Stimulated activated CD8-positive, alpha-beta memory T cell treated with anti-CD3 and anti-CD28 coated beads, Interleukin-4, amount 100 ng/mL, for 24 hours (primary cell): ENCODE measurements at regions not wholly inside any gene's neighbourhood (a gene's known extent, or its start where the extent isn't known, plus 50 kb on each side); places are given as distances from the start of the nearest gene placed in this dataset.

Source experiments
- DNase-seq: peaks from one replicate; pipeline ENCODE4 v3.0.0-alpha.2; 2020; ENCODE audit warnings: low read depth

DNA sequence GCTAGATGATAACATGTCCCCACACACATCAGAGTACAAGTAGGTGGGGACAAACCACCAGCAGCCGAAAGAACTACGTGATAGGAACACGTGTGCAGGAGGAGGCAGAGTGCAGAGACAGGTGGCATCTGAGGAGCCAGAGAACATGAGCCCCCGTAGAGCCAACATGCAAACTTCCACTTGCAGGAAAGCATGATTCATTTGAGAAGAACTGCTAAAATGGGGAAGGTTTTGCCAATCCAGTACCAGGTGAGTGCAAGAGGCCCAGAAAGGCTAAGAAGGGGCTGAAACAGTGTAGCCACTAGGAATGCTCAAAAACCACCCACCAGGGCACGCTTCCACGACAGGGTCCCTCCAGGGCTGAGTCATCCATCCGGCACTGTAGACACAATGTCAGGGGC lies 149.8 kb upstream of the TENM3 start:
- no peak for DNase-seq

DNA sequence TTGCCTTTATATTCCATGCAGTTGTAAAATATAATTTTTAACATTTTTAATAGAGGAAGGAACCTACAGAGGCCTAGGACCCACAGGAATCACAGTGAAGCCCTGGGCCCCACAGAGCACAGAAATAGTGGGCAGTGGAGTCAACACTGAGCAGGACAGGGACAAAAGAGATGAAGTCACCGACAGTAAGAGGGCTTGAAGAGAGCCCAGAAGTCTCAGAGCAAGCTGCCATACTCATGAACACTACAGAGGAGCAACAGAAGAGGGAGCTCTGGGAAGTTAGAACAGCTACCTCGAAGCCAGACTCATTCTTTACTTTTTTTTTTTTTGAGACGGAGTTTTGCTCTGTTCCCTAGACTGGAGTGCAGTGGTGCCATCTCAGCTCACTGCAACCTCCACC lies 149.3 kb upstream of the TENM3 start:
- no peak for DNase-seq

DNA sequence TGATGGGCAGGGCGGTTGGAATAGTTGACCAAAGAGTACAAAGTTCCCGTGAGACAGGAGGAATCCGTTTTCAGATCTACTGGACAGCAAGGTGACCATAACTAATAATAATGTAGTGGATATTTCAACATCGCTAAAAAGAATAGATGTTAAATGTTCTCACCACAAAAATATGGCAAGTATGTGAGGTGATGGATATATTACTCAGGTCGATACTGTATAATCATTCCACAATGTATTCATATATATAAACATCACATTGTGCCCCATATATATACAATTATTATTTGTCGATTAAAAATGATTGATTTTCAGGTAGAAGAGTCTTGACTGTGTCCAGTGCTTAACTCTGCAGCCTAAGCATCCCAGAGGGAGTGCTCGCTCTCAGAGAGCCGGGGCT lies 141.6 kb upstream of the TENM3 start:
- DNase-seq = no peak

DNA sequence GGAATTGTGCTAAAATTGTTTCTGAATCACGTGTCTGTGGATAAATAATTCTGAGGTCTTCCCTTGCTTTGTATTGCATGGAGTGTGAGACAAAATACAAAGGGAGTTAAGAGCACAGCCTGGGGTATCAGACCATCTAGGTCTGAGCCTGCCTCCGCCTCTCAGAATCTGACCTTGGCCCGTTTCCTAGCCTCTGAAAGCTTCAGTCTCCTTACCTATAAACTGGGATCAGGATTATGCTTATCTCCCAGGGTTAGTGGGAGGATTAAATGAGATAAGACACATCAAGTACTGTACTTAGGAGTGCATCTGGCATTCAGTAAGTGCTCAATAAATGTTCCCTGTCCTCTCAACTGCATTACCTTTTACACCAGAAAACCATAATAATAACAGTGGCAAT lies 140.6 kb upstream of the TENM3 start:
- no peak for DNase-seq

DNA sequence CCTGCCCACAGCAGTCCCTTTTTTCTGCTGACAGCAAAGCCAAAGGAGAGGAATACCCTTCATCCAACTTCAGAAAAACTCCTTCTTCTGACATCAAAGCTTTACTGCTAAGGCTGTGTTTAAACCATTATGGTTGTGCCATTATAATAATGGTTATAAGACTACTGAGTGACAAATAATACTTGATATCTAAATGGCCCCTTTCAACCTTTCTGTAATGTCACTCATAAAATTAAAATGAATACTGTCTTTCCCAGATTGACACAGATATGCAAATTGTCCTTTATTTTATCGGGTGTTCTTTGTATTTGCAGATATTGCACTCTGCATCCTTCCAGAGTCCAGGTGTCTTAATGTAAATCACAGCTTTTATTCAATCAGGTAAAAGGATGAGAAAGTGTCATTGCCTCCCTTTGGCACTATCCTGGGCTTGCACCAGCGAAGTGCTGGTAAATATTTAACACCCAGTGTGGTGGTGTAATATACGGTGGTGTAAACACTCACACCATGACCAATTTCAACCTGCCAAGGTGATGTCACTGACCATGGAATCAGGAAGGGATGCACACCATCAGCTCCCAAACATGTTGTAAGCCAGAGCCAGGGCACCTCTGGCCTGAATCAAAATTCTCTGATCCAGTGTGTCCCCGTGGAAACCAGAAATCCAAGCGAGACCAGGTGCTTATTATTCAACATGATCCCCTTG lies 139.4 kb upstream of the TENM3 start:
- DNase-seq = no peak

DNA sequence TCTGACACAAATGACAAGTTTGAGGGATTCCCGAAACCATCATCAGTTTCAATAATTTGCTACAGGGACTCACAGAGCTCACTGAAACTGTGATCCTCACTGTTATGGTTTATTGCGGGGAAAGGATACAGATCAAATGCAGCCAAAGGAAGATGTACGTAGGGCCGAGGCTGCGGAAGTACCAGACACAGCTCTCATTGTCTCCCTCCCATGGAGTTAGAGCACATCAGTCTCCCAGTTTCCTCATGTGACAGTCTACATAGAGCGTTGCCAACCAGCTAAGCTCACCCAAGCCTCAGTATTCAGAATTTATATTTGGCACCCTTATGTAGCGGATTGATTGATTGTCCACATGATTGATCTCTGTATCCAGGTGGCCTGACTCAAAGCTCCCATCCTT lies 137.8 kb upstream of the TENM3 start:
- no peak for DNase-seq

DNA sequence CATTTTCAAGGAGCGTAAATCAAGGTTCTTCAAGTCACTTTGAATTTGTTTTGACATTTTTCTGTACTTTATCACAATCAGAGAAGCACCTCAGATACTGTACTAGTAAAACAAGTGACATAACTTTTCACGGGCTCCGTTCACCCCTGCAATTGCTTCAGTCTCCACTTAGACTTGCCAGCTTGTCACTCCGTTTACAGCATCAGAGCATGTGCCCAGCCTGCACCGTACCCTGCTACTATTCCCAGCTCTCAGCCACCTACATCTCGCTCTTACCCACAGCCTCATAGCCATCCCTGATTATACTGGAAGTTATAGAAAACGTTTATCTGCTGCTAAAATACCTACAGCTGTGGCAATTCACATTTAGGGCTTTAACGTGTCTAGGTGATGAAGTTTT lies 135.3 kb upstream of the TENM3 start:
- DNase-seq = no peak

DNA sequence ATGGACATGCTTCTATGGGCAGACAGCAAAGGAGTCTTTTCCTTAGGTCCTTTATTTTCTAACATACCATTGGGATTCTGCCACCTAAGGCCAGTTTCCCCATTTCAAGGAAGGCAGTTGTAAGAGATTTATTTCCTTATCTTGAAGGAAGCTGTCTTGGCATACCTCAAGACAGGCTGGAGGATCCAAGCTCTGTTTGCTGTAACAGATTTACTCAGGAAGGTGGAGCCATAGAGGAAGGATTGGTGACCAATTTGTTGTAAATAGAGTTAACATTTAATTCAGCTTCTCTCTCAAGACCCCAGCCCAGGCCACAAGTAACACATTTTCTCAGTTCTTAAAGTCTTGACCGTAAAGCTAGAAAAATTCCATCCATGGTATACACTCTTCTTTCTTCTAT lies 131.6 kb upstream of the TENM3 start:
- no peak for DNase-seq

DNA sequence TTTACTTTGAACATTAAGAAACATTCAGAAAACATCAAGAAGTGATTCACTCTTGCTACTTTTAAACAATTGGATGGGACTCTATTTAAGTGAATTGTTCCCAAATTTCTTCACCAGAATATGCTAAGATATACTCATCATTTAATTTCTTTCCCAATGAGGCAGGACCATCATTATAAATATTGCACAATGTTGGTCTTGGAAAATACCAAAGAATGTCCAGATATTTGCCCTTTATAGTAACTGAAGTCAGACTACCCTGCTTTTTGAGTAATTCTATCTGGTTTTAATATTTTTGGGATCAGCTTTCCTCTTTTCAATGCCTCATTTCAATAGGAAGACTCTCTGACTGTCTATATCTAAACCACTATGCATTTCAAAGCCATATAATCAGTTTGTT lies 129.4 kb upstream of the TENM3 start:
- no peak for DNase-seq

DNA sequence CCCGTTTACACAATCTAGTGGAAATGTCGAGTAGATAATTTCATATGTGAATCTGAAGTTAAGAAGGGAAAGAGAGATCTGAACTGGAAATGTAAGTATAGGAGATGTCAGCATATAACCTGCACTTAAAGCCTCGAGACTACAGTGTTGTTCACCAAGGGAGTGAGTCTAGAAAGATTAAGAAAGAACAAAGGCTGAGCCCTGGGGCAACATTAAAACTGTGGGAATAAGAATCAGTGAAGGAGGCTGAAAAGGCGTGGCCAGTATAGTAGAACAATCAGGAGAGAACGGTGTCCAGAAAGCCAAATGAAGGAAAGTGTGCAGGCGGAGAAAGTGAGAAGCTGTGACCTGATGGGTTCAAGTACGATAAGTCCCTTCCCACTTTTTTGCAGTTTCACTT lies 118.8 kb upstream of the TENM3 start:
- no peak for DNase-seq

DNA sequence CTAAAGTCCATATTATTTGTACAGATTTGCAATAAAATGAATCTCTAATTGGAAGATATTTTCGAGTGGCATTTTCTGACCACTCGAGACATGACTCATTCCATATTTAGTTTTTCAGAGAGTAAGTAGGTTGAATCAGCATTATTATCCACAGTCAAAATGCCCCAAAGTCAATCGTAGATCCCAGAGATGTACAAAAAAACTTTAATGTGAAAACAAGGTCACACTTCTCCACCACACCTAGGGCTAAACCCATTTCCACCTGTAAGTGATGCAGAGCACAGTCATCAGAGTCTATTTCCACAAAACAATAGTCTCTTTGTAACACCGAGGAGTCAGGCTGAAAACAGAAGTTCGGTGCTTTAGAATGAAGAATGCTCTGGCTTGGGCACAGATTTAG lies 117.1 kb upstream of the TENM3 start:
- DNase-seq = no peak

DNA sequence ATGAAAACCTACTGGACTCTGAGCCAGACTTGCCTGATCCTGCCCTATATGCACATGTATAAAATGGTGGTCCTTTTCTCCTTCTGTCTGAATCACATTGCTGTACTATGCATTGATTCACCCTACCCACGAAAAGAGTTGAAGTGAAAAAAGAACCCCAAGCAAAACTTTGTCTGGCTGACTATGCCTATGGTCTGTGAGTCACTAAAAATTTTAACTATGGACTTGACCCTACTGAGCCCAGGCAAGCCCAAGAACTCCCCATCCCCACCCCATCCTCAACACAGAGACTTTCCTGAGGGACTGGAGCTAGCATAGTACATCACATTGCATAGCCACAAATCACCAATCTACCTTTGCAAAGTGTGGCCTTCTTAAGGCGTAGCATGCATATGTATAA lies 116.6 kb upstream of the TENM3 start:
- no peak for DNase-seq

DNA sequence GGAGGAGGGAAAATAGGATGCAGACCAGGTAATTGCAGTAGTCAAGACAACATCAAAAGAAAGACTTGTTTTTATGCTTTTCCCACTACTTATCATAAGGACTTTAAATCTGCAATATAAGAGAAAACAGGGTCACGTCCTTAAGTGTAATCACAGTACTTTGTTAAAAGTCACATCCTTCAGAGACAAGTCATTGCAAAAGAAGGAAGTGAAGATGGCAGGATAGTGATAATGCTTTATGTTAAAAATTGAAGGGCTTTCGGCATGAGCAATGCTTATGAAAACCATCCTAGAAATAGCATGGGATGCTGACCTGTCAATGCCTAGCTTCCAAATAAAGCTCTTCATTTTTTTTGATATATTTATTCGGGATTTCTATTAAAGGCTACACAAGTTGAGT lies 110.2 kb upstream of the TENM3 start:
- no peak for DNase-seq

DNA sequence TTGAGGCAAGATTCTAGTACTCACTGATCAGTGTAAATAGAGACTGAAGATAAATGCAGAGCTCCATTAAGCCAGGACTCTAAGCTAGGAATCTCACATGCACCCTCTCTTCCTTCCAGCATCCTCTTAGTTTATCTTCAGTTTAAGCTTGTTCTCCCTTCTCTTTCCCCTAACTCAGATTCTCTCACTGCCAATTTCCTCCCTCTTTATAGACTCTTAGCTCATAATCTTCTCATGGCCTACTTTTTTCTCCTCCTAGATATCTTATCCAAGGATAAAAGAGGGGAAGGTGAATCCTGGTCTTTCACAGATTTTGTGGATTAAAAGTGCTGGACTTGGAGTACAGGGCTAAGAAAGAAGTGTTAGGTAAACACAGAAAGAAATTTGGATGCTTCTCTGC lies 108.9 kb upstream of the TENM3 start:
- no peak for DNase-seq

DNA sequence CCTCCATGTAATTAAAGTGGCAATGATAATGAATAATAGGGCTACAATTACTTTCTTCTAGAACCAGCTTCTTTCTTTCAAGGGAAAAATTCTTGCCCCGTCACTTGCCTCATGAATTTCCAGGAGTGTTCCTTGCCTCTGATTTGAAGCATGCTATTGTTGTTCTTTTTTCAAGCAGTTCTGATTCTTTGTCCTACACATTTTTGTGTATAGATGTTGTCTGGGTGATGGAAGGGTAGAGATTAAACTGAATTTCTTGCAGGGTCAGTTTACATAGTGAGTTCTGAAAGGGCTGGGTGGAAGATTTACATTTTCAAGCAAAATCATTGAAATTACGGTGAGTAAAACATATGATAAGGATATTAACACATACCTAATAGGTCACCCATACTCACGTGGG lies 107.0 kb upstream of the TENM3 start:
- DNase-seq = no peak

DNA sequence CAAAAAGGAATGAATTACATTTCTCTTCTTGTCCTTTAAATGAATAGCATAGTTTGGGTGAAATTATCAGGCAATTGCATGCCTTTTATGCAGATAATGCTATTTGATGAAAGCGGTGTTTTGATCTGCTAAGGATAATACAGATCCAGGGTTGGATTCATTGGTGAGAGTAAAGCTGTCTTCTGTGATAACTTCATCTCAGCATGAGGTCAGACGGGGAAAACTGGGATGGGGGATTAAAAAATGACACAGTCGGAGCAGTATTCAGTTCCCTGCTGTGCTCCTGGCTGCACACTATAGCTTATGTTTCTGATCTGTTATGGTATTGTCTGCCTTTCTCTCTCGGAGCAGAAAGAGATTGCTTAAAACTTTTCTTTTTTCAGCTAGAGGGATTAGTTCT lies 105.9 kb upstream of the TENM3 start:
- no peak for DNase-seq

DNA sequence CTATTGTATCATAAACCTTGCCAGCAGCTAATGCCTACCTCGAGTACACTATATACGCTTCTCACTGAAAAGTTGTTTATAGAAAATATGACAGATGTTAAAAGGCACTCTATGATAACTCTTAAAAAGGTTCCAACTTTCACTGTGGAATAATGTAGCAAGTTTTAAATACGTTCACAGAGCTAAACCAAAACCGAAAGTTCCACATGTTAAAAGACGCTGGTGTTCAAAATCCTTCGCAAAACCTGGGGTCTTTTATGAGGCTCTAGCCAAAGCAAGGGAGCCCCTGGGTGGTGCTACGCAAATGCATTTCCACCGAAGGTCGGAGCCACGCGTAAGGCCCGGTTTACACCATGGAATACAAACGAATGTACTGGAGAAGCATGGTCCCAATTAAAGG lies 103.7 kb upstream of the TENM3 start:
- DNase-seq = no peak

DNA sequence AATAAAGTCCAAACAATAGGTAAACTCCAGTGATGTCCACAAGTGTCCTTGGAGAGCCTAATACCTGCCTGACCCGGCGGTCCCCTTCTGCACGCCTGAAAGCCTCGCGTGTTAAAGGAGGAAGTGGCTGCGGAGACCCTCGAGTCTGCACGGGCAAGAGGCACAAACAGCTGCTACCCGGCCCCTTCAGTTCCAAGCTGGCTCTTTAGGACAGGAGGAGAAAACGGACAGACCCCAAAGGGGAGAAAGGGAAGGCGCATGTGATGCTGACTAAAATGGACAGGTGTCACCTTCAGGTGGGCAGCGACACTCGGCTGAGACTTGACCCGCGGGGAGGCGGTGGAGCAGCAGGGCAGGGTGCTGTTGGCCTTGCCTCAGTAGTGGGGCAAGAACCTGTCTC lies 102.7 kb upstream of the TENM3 start:
- no peak for DNase-seq

DNA sequence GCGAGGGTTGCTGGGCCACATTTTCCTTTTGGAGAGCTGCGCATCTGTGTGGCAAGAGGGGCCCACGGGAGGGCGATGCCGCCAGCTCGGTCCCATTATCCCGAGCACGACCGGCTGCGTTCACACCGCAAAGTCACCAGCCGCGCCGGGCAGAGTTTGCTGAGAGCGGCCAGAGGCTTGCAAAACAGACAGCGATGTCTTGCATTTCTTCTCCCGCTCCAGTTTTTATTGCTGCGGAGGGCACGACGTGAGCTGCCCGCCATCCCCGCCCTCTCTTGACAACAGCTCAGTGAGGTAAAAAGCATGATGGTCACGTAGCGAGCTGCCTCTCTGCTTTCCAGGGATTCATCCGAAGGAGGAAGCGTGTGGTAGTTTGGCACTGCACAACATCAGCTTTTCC lies 102.1 kb upstream of the TENM3 start:
- no peak for DNase-seq

DNA sequence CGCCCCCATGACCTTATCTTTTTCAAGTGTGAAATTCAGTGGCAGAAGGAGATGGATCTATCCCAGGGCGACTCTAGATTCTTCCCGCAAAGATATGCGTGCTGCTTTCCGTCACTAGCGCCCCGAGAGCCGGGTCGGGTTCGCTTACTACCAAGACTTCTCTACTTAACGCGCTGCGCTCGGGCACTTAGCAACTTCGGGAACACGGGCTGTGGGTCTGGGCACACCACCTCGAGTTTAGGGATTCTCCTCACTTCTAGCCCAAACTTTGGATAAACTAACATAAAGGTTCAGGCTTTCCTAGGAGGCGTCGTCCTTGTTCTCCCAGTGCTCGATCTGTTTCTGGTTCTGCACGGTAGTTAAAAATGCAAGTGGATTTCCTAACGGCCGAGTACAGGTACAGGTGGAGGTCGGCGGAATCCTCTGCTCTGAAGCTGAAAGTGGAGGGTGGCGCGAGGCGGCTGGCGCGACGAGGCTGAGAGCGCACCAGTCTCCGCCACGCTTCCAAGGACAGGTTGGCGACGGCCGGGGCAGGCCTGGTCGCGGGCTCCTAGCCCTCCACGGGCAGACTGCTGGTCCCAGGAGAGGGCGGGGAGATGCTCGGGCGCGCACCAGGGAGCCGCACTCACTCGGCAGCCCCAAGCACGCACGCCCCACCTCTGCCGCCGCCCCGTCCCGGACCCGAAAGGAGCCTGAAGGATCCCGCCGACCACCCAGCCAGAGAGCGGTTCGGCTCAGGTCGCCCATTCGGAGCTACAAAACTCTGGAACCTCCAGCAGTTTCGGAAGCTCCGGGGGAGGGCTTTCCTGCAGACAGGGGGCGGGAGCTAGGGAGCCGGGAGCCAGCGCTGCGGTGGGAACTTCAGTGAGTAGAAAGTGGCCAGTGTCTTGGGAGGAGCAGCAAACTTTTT lies 100.8 kb upstream of the TENM3 start:
- DNase-seq = no peak

DNA sequence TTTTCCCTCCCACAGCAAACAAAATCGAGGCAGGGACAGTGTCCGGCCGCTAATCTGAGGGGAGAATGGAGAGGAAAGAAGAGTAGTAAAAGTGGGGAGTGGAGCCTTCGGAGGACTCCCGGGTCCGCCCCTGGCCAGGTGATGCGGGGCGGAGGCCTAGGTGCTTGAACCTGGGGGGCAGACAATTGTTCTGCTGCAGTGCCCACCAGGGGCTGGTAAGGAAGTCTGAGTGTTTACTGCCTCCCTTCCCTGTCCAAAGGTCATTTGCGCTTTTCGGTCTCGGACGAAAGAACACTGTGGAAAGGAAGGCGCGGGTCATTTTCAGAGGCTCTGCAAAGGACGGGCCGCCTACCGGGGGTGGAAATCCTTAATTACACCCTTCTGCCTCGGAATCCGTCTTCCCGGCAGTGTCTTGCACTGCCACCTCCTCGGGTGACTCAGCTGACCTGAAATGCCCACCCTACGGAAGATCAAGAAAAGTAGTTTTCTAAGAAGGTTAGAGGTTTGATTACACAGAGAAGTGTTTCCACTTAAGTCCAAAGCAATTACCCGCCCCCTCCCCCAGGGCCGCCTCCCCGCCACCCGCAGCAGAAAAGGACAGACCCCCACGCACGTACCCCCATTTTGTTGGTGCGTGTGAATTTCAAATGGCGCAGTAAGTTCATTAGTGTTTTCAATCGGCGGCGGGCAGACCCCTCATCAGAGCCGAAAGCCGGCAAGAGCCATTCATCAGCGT lies 99.9 kb upstream of the TENM3 start:
- DNase-seq = no peak

DNA sequence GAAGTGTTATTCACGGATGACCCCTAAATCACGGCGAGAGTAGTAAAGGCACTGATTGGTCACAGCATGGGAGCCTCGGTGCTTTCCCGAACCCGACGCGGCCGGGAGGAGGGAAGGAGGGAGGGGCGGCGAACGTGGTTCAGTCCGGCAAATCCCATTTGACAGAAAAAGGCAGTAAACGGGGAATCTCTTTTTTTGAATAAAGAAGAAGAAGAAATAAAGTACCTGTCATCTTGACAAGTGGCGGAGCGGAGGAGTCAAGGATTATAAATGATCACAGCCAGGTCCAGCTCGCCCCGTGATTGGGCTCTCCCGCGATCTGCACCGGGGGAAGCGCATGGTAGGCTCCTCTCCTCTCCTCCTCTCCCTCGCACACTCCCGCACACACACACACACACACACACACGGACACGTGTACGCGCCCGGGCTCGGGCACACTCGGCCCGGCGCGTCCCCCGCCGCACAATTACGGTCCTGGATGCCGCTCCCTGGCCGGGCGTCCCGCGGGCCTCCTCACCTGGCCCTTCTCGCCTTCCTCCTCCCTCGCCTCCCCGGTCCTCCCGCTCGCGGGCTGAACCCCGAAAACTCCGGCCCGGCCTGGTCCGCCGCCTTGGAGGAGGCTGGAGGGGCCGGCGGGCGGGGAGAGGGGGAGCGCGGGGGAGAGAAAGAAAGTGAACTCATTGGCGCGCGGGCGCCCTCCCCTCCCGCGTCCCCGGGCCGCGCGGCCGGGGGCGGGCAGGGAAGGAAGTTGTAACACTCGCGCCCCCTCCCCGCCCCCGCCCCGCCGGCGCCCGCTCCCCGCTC lies 99.2 kb upstream of the TENM3 start:
- no peak for DNase-seq
